Liver (tissue), 8 donors: ENCODE measurements at regions not wholly inside any gene's neighbourhood (a gene's known extent, or its start where the extent isn't known, plus 50 kb on each side); places are given as distances from the start of the nearest gene placed in this dataset.

ENCODE experiments used
- DNase-seq: peaks from one replicate; pipeline ENCODE4 v3.0.0-alpha.2; 2017; ENCODE audit warnings: low spot score
- H3K27ac ChIP-seq, 2 donors: one replicate each; pipeline ENCODE4 v1.7.0; 2013; ENCODE audit warnings: inconsistent platforms in 2 of 2, low read length in 2 of 2, control low read depth in 1 of 2, low read depth in 1 of 2, mild to moderate bottlenecking in 1 of 2
- H3K27me3 ChIP-seq, 4 donors: one replicate each; pipeline versions ENCODE4 v1.6.1 to v1.7.0; 2013; ENCODE audit warnings: low read length in 3 of 4, inconsistent platforms in 1 of 4, mild to moderate bottlenecking in 1 of 4, moderate library complexity in 1 of 4; ENCODE audit not compliant: control insufficient read depth in 4 of 4, insufficient read depth in 4 of 4
- H3K36me3 ChIP-seq, 4 donors: one replicate each; pipeline versions ENCODE4 v1.6.1 to v1.7.0; 2013; ENCODE audit warnings: low read length in 3 of 4, mild to moderate bottlenecking in 3 of 4, low read depth in 1 of 4, moderate library complexity in 1 of 4; ENCODE audit not compliant: control insufficient read depth in 4 of 4, insufficient read depth in 3 of 4
- H3K4me1 ChIP-seq, 4 donors: one replicate each; pipeline versions ENCODE4 v1.6.1 to v1.7.0; 2013; ENCODE audit warnings: low read length in 3 of 4, mild to moderate bottlenecking in 3 of 4, moderate library complexity in 1 of 4; ENCODE audit not compliant: control insufficient read depth in 4 of 4, insufficient read depth in 4 of 4
- H3K4me3 ChIP-seq, 3 donors: one replicate each; pipeline versions ENCODE4 v1.6.1 to v1.7.0; 2013; ENCODE audit warnings: low read length in 3 of 3, control low read depth in 1 of 3, low read depth in 1 of 3, mild to moderate bottlenecking in 1 of 3
- H3K9ac ChIP-seq, 2 donors: one replicate each; pipeline ENCODE4 v1.7.0; 2013; ENCODE audit warnings: low read length in 2 of 2, mild to moderate bottlenecking in 2 of 2, moderate library complexity in 2 of 2, control low read depth in 1 of 2, low read depth in 1 of 2
- H3K9me3 ChIP-seq, 4 donors: one replicate each; pipeline versions ENCODE4 v1.6.1 to v1.7.0; 2013; ENCODE audit warnings: low read length in 3 of 4; ENCODE audit not compliant: control insufficient read depth in 4 of 4
- ATF3 ChIP-seq: IDR thresholded peaks from 2 replicates; pipeline ENCODE4 v1.6.1; 2016; ENCODE audit warnings: antibody characterized with exemption
- CTCF ChIP-seq: fragments of 150-350 bp; IDR thresholded peaks from 2 replicates; pipeline ENCODE4 v1.5.1; 2017; ENCODE audit warnings: improper control_type of control experiment, low read depth, low read length; ENCODE audit not compliant: missing input control
- EGR1 ChIP-seq, 2 donors: IDR thresholded peaks; 2 replicates each; pipeline ENCODE4 v1.6.1; 2016 to 2018; ENCODE audit warnings: antibody characterized with exemption in 2 of 2, low read depth in 2 of 2
- FOXA1 ChIP-seq: IDR thresholded peaks from 2 replicates; pipeline ENCODE4 v1.6.1; 2016; ENCODE audit warnings: antibody characterized with exemption
- GABPA ChIP-seq, 2 donors: IDR thresholded peaks in 1 of 2; conservative IDR thresholded peaks in 1 of 2; 2 replicates each; pipeline ENCODE4 v1.6.1; 2016; ENCODE audit warnings: antibody characterized with exemption in 2 of 2, mild to moderate bottlenecking in 1 of 2, moderate library complexity in 1 of 2
- HNF4A ChIP-seq, 2 donors: conservative IDR thresholded peaks; 2 replicates each; pipeline ENCODE4 v1.6.1; 2016; ENCODE audit warnings: antibody characterized with exemption in 2 of 2, mild to moderate bottlenecking in 2 of 2
- HNF4G ChIP-seq: IDR thresholded peaks from 2 replicates; pipeline ENCODE4 v1.6.1; 2016; ENCODE audit warnings: antibody characterized with exemption
- JUND ChIP-seq, 2 donors: IDR thresholded peaks; 2 replicates each; pipeline ENCODE4 v1.6.1; 2016; ENCODE audit warnings: antibody characterized with exemption in 2 of 2
- MAX ChIP-seq: IDR thresholded peaks from 2 replicates; pipeline ENCODE4 v1.6.1; 2016; ENCODE audit warnings: antibody characterized with exemption
- NR2F2 ChIP-seq: IDR thresholded peaks from 2 replicates; pipeline ENCODE4 v1.6.1; 2016; ENCODE audit warnings: antibody characterized with exemption
- RAD21 ChIP-seq, 2 donors: IDR thresholded peaks; 2 replicates each; pipeline ENCODE4 v1.6.1; 2016; ENCODE audit warnings: antibody characterized with exemption in 2 of 2, mild to moderate bottlenecking in 2 of 2
- RXRA ChIP-seq, 2 donors: IDR thresholded peaks; 2 replicates each; pipeline ENCODE4 v1.6.1; 2017 to 2018; ENCODE audit warnings: antibody characterized with exemption in 2 of 2, mild to moderate bottlenecking in 1 of 2
- SP1 ChIP-seq: IDR thresholded peaks from 2 replicates; pipeline ENCODE4 v1.6.1; 2018; ENCODE audit warnings: antibody characterized with exemption, mild to moderate bottlenecking
- TAF1 ChIP-seq: conservative IDR thresholded peaks from 2 replicates; pipeline ENCODE4 v1.6.1; 2016; ENCODE audit warnings: antibody characterized with exemption, mild to moderate bottlenecking
- ZBTB33 ChIP-seq: IDR thresholded peaks from 2 replicates; pipeline ENCODE4 v1.6.1; 2016; ENCODE audit warnings: antibody characterized with exemption
- WGBS: extraction: QIAGEN DNeasy Blood & Tissue Kit; methylation state at CpG from one replicate; pipeline ENCODE4 v1.1.7; 2013; 5-methylcytosine and 5-hydroxymethylcytosine counted together
- donor health status: healthy.
- donor health status: healthy.
- donor health status: healthy.
- donor health status: healthy.
- donor health status: healthy.

GRCh38 chr1:194512345-194512744 lies 1325.9 kb upstream of the B3GALT2 start:
- TF ChIP-seq EGR1 (IDR thresholded peaks at IDR 0.05; ENCODE audit: low read depth in 2 of 2) (no peak), FOXA1 (no peak), ATF3 (no peak), HNF4A (conservative IDR thresholded peaks at IDR 0.05) (no peak), GABPA (IDR thresholded peaks at IDR 0.05 in 1 of 2, conservative IDR thresholded peaks at IDR 0.05 in 1 of 2) (no peak), SP1 (no peak), TAF1 (no peak), RXRA (IDR thresholded peaks at IDR 0.05) (no peak), MAX (no peak), RAD21 (IDR thresholded peaks at IDR 0.05) (no peak), ZBTB33 (no peak), NR2F2 (no peak), JUND (IDR thresholded peaks at IDR 0.05) (no peak), HNF4G (no peak)
- 44% methylated on average over 2 of the region's 2 CpGs for WGBS
- no peaks in the 10 kb centered on the region for H3K4me1 ChIP-seq

GRCh38 chr1:194503209-194503608 lies 1316.8 kb upstream of the B3GALT2 start:
- Histone ChIP-seq H3K27me3 (peaks cover 0 to 3% (median 0%) of the 10 kb centered on the region in 4 donors), H3K9ac (no peak overlapping the region), H3K9me3 (no peaks in the 10 kb centered on the region), H3K4me3 (no peak overlapping the region), H3K36me3 (no peaks in the 10 kb centered on the region), H3K4me1 (no peaks in the 10 kb centered on the region), H3K27ac (no peak overlapping the region)
- 92% methylated on average over 2 of the region's 2 CpGs for WGBS
- TF ChIP-seq GABPA (IDR thresholded peaks at IDR 0.05 in 1 of 2, conservative IDR thresholded peaks at IDR 0.05 in 1 of 2) (no peak), RXRA (IDR thresholded peaks at IDR 0.05) (no peak), HNF4G (no peak), ATF3 (no peak), CTCF (no peak)
- DNase-seq = no peak

More at GRCh38 chr1:194512345-194512744, 1325.9 kb upstream of the B3GALT2 start:
- no peaks in the 10 kb centered on the region for H3K9me3 ChIP-seq
- no peak overlapping the region for H3K27ac ChIP-seq
- no peaks in the 10 kb centered on the region for H3K27me3 ChIP-seq
- no peak for DNase-seq
- no peak overlapping the region for H3K4me3 ChIP-seq
- no peak overlapping the region for H3K9ac ChIP-seq
- H3K36me3 ChIP-seq = no peaks in the 10 kb centered on the region
